ENCODE measurements at regions not wholly inside any gene's neighbourhood (a gene's known extent, or its start where the extent isn't known, plus 50 kb on each side); places are given as distances from the start of the nearest gene placed in this dataset.

GRCh38 chr6:139452148-139452876 lies 77.9 kb upstream of the CITED2 start:
- no peak for TF ChIP-seq POLR2A (IDR thresholded peaks at IDR 0.05)
- no peak for TF ChIP-seq CTCF (IDR thresholded peaks at IDR 0.05 in 4 of 5, conservative IDR thresholded peaks at IDR 0.05 in 1 of 5)
